GM18870 (cell line): ENCODE measurements at regions not wholly inside any gene's neighbourhood (a gene's known extent, or its start where the extent isn't known, plus 50 kb on each side); places are given as distances from the start of the nearest gene placed in this dataset.

Source experiments
- ATAC-seq: cut with Tn5 transposase; IDR thresholded peaks from one replicate; pipeline ENCODE4 v1.9.1; 2021; ENCODE audit warnings: moderate library complexity; ENCODE audit not compliant: unreplicated experiment

DNA sequence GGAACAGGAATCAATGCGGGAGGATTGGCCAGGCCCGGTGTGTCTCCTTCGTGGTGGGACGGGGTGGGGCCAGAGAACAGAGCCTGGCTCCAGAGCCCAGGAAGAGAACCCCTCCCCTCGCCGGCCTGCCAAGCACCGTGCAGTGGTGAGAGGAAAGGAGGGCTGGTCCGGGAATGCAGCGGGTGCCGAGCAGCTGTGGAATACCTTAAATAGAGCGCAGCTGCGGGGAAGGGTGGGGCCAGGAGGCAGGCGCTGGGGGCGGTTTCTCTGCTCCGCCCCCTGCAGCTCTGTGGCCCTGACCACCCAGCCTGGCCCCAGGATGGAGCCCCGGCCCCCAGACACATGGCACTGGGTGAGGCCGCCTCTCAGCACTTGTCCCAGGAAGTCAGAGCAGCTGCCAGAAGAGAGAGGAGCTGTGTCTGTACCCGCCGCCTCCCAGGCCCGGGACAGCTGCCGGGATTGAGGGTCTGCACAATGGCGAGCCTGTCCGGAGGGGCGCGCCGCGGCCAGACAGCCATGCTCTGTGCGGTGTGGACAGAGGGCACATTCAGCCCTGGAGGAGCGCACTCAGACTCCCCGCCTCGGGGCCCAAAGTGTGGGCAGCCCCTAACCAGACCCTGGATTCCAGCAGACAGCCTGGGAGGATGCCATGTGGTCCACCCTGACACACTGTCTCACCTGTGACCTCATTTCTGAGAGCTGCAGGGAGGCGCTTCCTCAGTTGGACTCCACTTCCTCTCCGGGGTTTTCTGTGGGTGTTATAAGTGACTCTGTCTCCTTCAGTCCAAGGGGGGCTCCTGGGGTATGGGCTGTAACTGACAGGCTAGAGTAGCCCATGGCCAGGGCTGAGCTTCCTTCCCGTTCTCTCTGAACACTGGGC, 268.8 kb downstream of the SEC14L1 start:
- no peak for ATAC-seq

DNA sequence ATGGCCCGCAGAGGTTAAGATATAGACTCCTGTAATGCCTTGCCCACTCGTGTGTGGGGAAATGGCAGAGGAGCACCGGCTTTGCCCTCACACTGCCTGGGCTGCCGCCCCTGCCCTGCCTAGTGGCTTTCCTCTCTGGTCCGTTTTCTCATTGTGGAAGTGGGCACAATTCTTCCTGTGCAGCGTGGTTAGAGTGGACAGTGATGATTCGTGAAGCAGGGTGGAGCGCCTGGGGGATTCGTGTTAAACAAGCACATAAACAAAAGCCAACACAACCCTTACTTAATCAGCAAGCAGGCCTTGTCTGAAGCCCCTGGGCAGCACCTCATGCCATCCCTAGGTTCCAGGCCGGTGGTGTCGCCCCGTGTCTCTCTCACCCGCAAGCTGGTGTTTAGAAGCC, 269.7 kb downstream of the SEC14L1 start:
- no peak for ATAC-seq

DNA sequence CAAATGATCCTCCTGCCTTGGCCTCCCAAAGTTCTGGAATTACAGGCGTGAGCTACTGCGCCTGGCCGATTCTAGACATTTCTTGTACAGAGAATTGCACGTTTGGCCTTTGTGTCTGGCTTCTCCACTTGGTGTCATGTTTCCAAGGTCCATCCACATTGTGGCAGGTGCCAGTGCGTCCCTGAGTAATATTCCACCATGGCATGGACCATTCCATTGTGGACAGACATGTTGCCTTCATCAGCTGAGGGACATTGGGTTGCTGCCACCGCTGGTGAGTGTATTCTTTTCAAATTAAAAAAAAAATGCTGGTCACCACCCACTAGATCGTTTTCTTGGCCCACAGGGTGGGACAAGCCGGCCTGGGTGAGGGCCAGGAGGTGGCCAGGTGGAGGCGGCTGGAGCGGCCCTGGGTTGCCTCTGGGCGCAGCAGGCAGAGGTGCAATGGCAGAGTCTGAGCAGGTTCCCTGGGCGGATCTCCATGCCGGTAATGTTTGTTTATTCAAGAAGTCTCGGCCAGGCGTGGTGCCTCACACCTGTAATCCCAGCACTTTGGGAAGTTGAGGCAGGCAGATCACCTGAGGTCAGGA, 274.1 kb downstream of the SEC14L1 start:
- no peak for ATAC-seq

GRCh38 chr17:77416105-77416713, 275.4 kb downstream of the SEC14L1 start:
- ATAC-seq, result no peak

- no peak for ATAC-seq
Measured at GRCh38 chr17:77417575-77417974, 276.8 kb downstream of the SEC14L1 start.

DNA sequence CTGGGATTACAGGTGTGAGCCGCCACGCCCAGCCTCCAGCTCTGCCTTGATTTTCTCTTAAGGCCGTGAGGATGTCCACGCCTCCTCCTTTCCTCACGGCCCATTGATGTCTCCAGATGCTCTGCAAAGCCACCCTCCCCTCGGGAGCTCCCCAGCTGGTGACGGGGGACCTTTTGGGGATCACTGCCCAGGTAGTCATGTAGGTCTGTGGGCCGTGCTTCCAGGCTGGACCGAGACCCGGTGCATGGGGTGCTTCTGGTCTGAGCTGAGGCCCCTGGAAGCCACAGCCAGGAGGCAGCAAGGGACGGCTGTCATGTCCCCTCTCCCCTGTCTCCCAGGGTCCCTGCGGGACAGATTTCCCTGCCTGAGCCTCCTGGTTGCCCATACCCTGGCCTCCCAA, 277.8 kb downstream of the SEC14L1 start:
- ATAC-seq, result no peak

DNA sequence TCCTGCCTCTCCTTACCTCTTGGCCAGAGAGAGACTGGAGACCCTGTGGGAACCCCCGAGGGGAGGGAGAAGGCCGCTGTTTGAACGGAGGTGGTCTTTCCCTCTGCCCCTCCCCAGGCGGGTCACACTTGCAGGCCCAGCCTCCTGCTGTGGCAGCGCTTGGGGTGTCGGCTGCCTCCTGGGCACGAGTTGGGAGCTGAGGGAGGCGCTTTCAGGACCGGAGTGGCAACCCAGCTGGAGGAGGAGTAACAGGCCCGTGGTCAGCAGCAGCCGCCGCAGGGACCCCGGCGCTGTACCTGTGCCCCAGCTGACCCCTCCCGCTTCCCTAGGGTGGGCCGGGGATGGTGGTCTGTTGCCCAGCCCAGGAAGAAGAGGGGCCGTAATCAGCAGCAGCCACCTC, 278.3 kb downstream of the SEC14L1 start:
- no peak for ATAC-seq

GRCh38 chr17:77419547-77420094, 278.9 kb downstream of the SEC14L1 start:
- ATAC-seq, result no peak

GRCh38 chr17:77420095-77420803, 279.5 kb downstream of the SEC14L1 start:
- ATAC-seq, result no peak

GRCh38 chr17:77420804-77421629, 280.2 kb downstream of the SEC14L1 start:
- no peak for ATAC-seq

GRCh38 chr17:77421630-77421972, 280.8 kb downstream of the SEC14L1 start:
- no peak for ATAC-seq

DNA sequence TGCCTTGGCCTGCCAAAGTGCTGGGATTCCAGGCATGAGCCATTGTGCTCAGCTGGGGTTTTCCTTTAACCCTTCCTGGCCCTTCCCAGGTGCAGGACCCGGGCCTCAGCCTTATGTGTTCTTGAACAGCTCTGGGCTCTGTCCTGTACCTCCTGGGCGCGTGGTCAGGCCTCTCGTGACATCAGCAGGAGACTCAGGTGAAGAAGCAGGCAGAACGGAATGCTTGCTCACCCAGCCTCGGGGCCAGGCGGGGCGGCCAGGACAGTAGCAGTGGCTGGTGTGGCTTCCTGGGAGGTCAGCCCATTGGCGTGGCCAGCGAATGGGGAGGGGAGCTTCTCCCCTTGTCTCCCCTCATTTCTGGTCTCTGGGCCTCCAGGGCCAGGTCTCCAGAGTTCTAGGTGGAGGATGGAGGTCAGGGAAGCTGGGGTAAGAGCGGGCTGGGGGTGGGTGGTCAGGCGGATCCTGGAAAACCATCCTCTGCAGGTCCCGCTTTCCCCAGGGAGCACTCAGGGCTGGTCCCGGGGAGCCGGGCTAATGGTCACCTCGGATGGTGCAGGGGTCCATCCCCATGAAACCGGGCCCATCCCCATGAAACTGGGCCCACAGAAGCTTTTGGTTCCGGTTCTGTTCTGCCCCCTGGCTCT, 281.5 kb downstream of the SEC14L1 start:
- ATAC-seq, result no peak

GRCh38 chr17:77422748-77423113, 282.0 kb downstream of the SEC14L1 start:
- ATAC-seq, result no peak

- no peak for ATAC-seq
Measured at GRCh38 chr17:77423589-77424451, 283.1 kb downstream of the SEC14L1 start.

DNA sequence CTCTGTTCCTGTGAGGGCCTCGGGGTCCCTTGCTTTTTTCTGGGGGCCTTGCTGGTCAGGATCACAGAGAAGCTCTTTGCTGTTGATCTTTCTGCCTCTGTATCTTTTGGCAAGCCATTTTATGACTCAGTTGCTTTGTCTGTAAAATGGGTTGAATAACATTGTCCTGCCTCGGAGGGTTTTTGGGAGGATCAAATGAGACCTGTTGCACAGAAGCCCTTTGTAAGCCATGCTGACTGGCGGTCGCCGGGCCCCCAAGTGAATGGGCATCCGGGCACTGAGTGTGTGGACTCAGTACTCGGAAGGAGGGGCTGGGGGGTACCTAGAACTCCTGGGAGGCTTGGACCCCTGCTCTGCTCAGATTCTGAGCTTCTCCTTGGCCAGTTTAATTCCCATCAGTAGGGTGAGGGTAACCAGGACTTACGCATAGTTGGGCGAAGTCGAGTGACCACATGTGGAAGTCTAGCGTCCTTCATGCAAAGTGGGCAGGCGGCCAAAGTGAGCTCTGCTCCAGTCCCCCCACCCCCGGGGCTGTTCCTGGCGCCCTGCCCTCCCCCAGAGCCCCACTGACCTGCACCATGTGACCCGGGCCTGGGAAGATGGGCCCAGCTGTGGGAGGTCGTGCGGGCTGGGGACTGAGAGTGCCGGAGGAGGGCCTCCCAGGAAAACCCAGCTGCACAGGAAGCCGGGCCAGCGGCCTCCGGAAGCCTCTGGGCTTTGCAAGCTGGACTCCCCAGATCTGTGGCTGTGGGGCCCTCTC, 284.0 kb downstream of the SEC14L1 start:
- ATAC-seq, result no peak

DNA sequence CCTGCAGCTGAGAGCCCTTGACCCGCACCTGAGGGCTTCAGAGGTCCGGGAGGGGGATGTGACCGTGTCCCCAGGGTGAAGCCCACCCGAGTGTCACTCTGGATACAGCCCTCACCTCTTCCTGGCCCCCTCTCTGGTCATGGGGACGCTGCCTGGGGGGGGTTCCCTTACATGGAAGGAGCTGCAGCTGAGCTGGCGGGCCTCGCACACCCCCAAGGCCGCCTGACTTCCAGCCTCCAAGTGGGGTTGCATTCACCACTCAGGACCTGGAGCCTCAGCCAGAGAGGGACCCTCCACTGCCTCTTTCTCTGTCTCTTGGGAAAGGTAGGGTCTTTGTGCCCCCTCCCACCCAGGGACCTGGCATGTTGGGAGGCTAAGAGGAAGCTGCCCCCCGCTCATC, 284.6 kb downstream of the SEC14L1 start:
- ATAC-seq, result no peak

- no peak for ATAC-seq
Measured at GRCh38 chr17:77425791-77426641, 285.2 kb downstream of the SEC14L1 start.
